ENCODE measurements at regions not wholly inside any gene's neighbourhood (a gene's known extent, or its start where the extent isn't known, plus 50 kb on each side); places are given as distances from the start of the nearest gene placed in this dataset.

- TF ChIP-seq CTCF (IDR thresholded peaks at IDR 0.05) (no peak), POLR2A (IDR thresholded peaks at IDR 0.05) (no peak)
Measured at GRCh38 chr7:25424855-25425254, 196.6 kb upstream of the NPVF start.
